Inflammatory macrophage (primary cell): ENCODE measurements at regions not wholly inside any gene's neighbourhood (a gene's known extent, or its start where the extent isn't known, plus 50 kb on each side); places are given as distances from the start of the nearest gene placed in this dataset.

Experiments used
- DNase-seq, 2 donors: peaks; one replicate each; pipeline ENCODE4 v3.0.0-alpha.2; 2020 to 2022

DNA sequence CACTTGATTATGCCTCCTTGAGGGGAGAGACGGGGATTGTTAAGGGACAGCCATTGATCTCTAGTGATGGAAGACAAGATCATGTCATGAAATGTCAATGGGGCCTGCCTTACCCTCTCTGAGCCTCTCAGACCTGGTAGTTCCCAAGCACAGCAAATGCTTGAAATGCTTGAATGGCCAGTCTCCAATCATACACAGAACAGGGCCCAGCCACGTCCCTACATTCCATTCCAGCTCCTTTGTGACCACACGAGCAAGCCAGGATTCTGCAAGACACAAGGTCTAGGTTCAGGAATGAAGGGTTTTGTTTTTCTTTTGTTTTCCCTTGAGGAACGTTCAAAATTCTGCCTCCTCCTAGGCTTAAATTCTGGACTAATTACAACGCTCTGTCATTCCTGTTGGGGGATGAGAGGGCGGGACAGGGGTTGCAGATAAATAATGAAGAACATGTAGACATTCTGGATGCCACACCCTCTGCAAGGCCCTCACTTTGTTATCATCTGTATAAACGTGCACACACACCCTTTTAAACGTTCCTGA lies 98.1 kb upstream of the YPEL5 start:
- DNase-seq: no peak

DNA sequence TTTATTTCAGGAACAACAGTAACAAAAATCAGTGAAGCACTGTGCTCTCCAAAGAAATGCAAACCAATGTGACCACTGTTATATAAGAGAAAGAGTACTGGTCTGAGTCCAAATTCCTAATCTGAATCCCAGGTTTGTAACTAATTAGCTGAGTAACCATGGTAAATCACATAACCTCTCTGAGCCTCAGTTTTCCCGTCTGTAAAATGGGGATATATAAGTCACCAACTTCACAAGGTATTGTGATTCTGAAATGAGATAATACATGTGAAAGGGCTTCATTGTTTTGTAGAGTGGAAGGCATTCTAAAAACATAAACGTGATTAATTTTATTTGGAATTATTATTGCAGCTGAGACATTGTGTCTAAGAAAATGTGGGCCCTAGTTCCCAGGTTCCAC lies 91.3 kb upstream of the YPEL5 start:
- DNase-seq: no peak

DNA sequence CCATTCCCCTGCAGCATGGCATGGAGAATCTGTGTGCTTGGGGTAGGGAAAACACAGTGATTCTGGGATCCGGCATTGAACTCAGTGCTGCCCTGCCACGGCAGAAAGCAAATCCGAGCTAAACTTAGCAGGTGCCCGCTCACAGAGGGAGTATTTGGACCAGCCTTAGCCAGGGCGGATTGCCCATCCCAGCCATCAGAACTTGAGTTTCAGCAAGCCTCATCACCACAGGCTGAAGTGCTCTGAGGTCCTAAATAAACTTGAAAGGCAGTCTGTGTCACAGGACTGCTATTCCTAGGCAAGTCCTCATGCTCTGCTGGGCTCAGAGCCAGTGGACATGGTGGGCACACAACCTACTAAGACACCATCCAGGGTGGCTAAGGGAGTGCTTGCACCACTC lies 86.2 kb upstream of the YPEL5 start:
- DNase-seq: no peak

DNA sequence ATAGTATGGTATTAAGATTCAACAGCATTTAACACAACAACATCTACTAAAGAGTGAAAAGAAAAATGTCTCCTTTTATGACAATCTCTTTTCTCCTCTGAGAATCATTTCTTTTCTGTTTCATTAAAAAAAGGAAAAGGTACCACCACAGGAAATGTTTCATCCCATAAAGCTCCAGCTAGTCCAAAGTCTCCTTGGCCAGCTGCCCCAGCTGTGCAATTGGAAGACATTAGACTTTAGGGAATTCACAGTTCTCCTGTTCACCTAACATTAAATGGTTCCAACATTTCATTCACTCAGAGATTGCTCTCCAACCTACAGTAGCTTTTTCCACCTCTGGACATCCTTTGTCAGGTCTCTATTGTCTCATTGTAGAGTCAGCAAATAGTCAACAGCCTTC lies 78.7 kb upstream of the YPEL5 start:
- DNase-seq: no peak

DNA sequence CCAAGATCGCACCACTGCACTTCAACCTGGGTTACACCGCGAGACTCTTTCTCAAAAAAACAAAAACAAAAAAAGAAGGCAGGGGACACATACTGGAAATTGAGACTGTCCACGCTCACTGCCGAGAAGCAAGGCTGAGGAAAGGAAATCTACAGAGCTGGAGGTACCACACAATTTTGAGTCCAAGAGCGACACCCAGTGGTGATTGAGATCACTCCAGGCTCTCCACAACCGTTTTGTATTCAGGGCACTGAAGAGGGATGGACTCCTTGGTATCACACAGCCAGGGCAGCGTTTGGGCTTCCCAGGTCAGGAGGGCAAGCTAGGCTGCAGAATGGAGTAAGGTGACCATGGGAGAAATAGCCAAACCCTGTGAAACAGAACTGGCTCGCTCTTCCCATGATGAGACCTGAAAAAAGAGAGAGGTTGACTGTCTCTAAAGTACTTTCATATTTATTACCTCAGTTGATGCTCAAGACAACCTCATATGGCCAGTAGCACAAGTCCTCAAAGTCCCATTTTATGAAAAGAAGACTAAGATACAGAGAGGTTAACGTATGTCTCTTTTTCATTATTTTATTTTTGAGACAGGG lies 74.5 kb upstream of the YPEL5 start:
- peak; percentile 66 to 77 for DNase-seq

DNA sequence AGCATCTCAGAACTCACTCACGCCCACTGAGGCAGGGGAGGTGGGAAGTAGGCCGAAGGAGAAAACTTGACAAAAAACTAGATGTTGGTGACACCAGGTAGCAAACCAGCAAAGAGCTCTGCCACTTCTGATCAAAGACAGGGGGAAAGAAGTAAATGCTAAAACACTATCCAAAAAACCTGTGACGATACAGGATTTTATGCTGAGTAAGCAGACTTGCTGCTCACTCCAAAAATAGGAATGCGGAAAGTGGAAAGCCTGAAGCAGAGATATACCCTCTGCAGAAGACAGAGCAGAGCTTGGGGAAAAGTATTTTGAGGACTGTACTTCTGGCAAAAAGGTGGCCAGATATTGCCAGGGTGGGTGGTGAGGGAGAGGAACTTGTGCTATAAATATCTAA lies 73.3 kb upstream of the YPEL5 start:
- no peak for DNase-seq

DNA sequence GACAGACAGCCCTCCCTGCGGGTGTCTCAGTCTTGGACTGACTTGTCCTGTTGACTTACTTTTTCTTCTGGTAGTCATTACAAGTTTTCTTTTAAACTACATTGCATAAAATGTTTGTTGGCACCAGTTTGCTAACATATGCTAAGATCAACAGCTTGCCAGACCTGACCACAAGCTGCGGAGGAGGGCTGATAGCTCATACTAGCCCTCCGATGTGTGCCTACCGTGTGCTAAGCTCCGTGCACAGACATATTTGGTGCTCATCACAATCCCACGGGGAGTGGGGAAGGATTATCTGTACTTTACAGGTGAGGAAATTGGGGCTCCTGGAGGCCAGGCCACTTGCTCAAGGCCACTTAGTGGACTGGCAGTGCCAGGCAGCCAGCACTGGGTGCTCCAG lies 72.8 kb upstream of the YPEL5 start:
- DNase-seq: no peak

DNA sequence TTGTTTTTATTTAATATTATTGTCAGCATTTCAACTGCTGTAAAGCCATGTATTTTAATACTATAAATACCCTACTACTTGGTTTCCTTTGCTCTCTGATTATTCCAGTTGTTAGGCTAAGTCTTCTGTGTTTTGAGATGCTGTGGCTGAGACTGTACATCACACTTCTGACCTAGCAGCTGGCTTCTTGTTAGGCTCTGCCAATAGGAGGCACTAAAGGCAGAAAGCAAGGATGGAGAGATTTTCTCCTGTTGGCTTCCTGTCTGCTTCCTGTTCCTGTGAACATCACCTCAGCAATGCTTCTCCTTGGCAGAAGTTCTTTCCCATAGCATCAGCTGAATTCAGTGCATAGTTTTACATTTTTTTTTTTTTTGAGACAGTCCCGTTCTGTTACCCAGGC lies 68.3 kb upstream of the YPEL5 start:
- no peak for DNase-seq

GRCh38 chr2:30084915-30085314 lies 61.9 kb upstream of the YPEL5 start:
- no peak for DNase-seq

- DNase-seq: no peak
Measured at GRCh38 chr2:30089171-30089570, 57.6 kb upstream of the YPEL5 start.

GRCh38 chr2:30095402-30095801 lies 51.4 kb upstream of the YPEL5 start:
- DNase-seq: no peak

- no peak for DNase-seq
Measured at GRCh38 chr2:30096451-30096850, 50.4 kb upstream of the YPEL5 start.
